HG03175 (cell line): ENCODE measurements at regions not wholly inside any gene's neighbourhood (a gene's known extent, or its start where the extent isn't known, plus 50 kb on each side); places are given as distances from the start of the nearest gene placed in this dataset.
A peak's percentile ranks its signal among the peaks of the same experiment; 100 is the strongest.

Experiments used
- ATAC-seq: cut with Tn5 transposase; IDR thresholded peaks from one replicate; pipeline ENCODE4 v1.9.1; 2021; ENCODE audit warnings: mild to moderate bottlenecking, moderate library complexity; ENCODE audit not compliant: unreplicated experiment

- ATAC-seq: no peak
These were observed 88.2 kb downstream of the TMA16 start for GRCh38 chr4:163582703-163583102.

GRCh38 chr4:163587867-163588266 lies 93.4 kb downstream of the TMA16 start:
- ATAC-seq: peak; percentile 49

DNA sequence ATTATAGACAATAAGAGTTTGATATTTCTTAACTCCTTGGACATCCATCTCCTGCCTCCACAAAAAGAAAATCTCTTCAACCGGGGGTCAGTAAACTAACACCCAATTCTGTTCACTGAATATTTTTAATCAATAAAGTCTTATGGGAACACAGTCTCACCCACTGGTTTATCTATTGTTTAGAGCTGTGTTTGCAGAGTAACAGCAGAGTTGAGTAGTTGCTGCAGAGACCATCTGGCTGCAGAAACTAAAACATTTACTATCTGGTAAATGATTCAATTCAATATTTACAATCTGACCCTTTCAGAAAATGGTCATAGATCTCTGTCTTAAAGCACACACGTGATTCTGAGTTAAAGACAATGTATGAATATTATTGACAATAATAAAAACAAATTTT lies 94.0 kb downstream of the TMA16 start:
- no peak for ATAC-seq

DNA sequence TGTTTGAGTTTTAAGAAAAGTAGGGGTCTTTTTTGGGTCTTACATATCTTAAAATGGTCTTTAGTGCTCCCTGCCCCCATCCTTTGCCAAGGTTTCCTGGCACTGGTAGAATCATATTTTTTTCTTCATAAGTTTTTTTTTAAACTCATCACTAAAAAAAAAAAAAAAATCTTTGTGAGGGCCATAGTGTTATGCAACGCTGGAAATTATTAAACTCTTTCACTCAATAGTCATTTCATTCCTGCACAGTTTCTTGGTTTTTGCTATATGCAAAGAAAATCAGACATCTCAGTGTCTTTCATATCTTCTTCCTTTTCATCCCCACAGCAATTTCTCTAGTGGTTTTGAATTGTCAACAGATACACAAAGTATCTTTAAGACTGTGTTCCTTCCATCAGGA lies 95.6 kb downstream of the TMA16 start:
- ATAC-seq: peak; percentile 32

DNA sequence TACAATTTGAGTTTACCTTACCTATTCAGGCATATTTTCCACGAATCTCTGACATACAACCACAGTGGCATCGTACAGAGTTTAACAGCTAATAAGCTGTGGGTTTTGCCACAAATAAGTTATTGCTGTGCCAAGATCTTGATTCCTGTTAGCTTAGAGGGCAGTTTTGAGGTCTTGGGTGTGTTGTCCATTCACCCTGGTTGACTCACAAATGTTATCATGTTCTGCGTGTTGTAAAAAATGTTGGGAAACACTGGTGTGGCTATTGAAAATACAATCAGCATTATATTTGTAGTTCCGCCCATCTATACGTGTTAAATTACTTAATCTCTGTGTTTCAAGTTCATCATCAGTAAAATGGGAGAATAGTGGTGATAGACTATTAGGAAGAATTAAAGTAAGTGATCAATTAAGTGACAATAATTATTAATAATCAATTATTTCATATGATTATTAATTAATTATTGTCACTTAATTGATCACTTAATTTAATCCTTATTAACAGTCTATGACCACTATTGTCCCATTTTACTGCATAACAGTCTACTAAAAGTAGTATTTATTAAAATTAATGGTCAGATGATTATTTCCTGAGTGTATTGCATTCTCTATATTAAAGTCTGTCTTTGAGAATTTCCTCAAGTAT lies 96.3 kb downstream of the TMA16 start:
- ATAC-seq: peak; percentile 2

DNA sequence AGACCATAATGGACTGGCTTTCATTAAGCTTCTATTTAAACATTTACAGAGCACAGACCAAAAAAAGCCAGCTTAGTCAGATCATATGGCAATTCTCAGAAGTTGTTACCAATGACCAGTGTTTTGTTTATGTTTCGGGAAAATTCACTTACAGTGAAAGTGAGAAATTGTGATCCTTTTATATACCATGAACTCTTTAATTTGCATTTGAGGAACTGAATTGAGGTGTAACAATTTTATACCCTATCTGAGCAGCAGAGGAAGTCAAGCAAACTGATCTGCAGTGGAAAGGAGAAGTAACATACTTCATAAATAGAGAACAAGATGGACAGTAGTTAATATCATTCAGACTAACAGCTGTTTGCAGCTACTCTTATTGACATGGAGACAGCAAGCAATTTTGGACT lies 97.1 kb downstream of the TMA16 start:
- ATAC-seq: peak; percentile 85

DNA sequence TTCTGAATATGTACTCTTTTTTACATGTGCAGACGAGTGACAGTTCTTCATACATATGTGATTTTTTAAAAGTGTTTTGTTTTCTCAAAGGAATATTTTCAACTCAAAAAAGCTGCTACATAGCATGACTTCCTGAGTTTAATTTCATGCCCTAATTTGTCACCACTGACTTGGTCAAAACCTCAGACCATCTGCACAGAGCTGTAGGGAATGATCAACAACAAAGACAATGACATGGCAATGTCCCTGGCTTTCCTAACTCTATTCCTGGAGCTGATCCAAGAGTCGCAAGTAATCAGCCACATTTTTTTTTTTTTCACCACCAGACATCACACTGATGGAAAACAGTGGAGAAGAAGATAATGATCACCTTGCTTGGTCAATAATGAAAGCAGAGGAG lies 97.7 kb downstream of the TMA16 start:
- no peak for ATAC-seq

DNA sequence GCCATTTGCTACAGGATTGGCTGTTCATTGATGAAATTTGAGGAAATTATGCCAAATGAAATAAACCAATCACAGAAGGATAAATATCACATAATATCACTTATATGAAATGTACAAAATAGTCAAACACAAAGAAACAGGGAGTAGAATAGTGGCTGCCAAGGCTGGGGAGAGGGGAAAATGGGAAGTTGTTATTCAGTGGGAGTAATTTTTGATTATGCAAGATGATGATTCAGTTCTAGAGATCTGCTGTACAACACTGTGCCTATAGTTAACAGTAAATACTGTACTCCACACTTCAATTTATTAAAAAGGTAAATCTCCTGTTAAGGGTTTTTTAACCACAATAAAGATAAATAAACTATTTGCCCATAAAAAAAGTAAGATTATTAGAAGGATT lies 101.1 kb downstream of the TMA16 start:
- no peak for ATAC-seq

DNA sequence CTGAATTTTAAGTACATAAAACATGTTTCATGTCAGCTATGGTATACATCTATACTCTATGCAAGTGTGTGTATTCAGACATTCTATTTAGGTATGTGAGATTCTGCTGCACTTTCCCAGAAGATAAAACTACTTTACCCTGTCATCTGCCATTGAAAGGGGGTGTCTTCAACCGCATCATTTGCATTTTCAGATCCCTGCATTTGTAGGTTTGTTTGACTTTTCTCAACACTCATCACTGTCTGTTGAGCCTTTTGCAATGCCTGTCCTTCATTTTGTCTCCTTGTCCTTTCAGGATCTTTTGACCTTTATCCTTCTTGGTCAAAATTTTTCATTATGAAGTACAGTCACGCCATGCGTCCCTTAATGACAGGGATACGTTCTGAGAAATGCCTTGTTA lies 103.5 kb downstream of the TMA16 start:
- ATAC-seq: peak; percentile 53

DNA sequence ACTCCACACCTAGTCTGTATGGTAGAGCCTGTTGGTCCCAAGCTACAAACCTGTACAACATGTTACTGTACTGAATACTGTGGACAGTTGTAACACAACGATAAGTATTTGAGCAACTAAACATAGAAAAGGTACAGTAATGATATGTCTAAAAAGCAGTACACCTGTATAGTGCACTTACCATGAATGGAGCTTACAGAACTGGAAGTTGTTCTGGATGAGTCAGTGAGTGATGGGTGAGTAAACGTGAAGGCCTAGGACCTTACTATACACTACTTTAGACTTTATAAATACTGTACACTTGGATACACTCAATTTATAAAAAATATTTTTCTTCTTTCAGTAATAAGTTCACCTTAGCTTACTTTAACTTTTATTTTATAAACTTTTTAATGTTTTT lies 104.0 kb downstream of the TMA16 start:
- peak; percentile 13 for ATAC-seq

DNA sequence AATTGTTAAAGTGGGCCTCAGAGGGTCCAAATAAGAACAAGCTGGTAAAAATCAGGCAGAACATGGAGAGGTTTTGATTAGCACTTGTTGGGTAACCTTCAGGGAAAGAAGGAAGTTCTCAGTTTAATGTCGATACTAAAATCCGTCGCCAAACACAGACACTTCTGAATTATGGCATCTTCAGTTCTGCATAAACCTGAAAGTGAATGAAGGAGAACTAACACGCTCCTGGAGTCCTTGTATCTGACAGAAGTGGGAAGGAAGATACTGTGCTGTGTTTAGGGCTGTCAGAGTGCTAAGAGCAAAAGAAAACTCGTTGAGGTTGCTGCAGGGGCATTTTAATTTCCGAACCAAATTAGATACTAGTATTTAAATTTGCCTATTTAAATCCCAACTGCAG lies 106.2 kb downstream of the TMA16 start:
- ATAC-seq: no peak

GRCh38 chr4:163603257-163603656 lies 108.8 kb downstream of the TMA16 start:
- ATAC-seq: peak; percentile 39

- ATAC-seq: no peak
These were observed 112.6 kb downstream of the TMA16 start for GRCh38 chr4:163606896-163607691.

DNA sequence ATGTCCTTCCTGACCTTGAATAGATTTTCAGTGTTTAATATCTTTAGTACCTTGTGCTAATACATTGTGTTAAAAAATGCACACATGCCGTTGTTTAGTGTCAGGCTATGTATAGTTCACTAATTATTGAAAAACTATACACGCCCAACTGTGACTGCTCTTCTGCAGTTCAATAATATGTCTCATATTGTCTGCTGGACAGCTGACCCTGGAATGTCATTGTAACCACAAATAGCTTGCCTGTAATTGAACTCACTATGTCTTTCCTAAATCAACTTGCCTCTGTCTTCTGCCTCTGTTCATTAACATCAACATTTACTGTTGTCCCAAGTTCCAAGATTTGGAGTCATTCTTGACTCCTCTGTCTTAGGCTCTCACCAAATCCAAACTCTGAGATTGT lies 114.5 kb downstream of the TMA16 start:
- no peak for ATAC-seq

GRCh38 chr4:163610648-163611047 lies 116.2 kb downstream of the TMA16 start:
- ATAC-seq: no peak

DNA sequence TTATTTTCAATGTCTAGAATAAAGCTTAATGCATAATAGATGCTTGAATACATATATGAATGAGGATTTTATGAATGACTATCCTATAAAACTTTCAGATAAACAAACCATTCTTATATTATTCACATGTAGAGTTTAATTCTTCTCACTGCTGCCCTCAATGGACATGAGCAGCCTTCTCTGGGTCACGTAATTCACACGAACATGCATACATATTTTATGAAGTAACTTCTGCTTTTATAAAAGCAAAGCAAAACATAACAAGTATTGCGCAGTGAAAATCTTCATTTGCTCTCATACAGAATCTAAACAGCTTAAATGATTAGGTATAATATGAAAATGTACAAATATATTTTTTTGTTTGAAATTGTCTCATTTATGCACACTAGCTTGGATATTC lies 116.7 kb downstream of the TMA16 start:
- no peak for ATAC-seq

DNA sequence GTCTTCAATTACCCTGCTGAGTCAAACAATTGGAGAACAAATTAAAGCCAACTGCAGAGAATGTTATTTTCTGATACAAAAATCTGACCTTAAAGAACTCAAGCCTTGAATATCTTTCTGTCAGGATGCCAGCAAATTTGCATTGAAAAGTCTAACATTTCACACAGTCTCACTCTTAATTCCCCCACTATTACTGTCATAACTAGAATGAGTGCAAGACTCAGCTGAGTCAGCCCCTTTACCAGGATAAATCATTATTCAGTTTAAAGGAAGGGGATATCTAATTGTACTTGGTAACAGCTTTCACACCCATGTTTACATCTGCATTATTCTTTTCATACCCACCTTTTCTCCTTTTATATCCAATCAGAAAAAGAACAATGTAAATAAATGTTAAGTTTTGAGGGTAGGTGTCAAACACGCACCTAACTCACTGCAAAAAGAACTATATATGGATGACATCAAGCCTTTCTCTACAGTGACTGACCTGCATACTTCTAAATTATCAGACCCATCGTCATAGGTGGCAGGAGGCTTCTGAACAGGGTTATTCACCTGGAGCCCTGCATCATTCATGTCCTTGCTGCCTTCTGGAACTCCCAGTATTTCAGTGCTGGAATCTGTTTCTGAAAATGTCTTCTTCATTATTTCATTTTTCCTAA lies 117.4 kb downstream of the TMA16 start:
- ATAC-seq: peak; percentile 72

GRCh38 chr4:163612762-163613161 lies 118.3 kb downstream of the TMA16 start:
- ATAC-seq: no peak

GRCh38 chr4:163613383-163613782 lies 118.9 kb downstream of the TMA16 start:
- no peak for ATAC-seq

DNA sequence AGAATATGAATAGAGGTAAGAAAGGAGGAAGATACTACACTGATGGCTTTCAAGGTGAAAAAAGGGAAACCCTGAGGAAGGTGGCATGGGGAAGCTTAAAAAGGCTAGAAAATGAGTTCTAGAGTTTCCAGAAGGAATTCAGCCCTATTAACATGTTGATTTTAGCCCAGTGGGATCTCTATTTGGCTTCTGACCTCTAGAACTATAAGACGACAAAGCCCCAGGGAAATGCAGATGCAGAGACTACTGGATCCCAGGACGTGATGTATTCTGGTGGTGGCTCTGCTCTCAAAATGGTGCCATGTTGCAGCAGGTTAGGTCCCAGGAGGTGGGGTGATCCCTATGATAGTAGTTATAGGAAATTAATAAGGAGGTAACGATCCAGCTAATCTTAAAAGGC lies 120.4 kb downstream of the TMA16 start:
- ATAC-seq: no peak

- no peak for ATAC-seq
These were observed 124.4 kb downstream of the TMA16 start for GRCh38 chr4:163618845-163619244.

DNA sequence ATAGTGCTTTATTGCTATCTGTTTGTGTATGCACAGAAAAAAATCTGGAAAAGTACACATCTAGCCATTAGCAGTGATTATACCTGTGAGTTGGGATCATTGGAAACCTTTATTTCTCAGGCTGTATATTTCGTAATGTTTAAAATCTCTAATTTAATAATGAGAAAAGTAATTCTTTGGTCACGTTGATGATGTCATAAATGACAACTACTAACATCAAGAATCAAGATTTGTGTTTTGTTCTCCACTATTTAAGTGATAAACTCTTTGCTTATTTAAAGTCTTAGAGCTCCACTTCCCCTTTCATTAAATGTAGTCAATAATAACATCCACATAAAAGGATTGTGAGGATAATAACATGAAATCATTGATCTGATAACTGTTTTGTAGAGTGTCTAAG lies 126.2 kb downstream of the TMA16 start:
- no peak for ATAC-seq
